ENCODE measurements at regions not wholly inside any gene's neighbourhood (a gene's known extent, or its start where the extent isn't known, plus 50 kb on each side); places are given as distances from the start of the nearest gene placed in this dataset.

GRCh38 chr7:113715981-113716856 is 202.6 kb downstream of the PPP1R3A start:
- no peak for DNase-seq (ENCODE audit: low read depth in 1 of 2, low spot score in 2 of 2)

GRCh38 chr7:113715262-113715661 is 203.5 kb downstream of the PPP1R3A start:
- no peak overlapping the region for H3K27ac ChIP-seq
- DNase-seq (ENCODE audit: low read depth in 1 of 2, low spot score in 2 of 2): no peak
- H3K4me1 ChIP-seq (replicated peaks): no peaks in the 10 kb centered on the region
- no peaks in the 10 kb centered on the region for H3K36me3 ChIP-seq
- H3K27me3 ChIP-seq (replicated peaks): no peaks in the 10 kb centered on the region
- H3K9me3 ChIP-seq (replicated peaks): no peaks in the 10 kb centered on the region
- no peak overlapping the region for H3K4me3 ChIP-seq

More at GRCh38 chr7:113715981-113716856, 202.6 kb downstream of the PPP1R3A start:
- Histone ChIP-seq H3K9me3 (replicated peaks) (no peaks in the 10 kb centered on the region), H3K27me3 (replicated peaks) (no peaks in the 10 kb centered on the region), H3K4me3 (no peak overlapping the region), H3K27ac (no peak overlapping the region), H3K4me1 (replicated peaks) (no peaks in the 10 kb centered on the region), H3K36me3 (no peaks in the 10 kb centered on the region)

- H3K9me3 ChIP-seq (replicated peaks): no peaks in the 10 kb centered on the region
- no peaks in the 10 kb centered on the region for H3K27me3 ChIP-seq (replicated peaks)
- H3K36me3 ChIP-seq: no peaks in the 10 kb centered on the region
- peak; percentile 27 to 43 for DNase-seq (ENCODE audit: low read depth in 1 of 2, low spot score in 2 of 2)
- no peaks in the 10 kb centered on the region for H3K4me1 ChIP-seq (replicated peaks)
- no peak overlapping the region for H3K4me3 ChIP-seq
- no peak overlapping the region for H3K27ac ChIP-seq
Observed at GRCh38 chr7:113710310-113711096, 208.3 kb downstream of the PPP1R3A start.

- Histone ChIP-seq H3K27me3 (replicated peaks) (no peaks in the 10 kb centered on the region), H3K9me3 (replicated peaks) (no peaks in the 10 kb centered on the region), H3K36me3 (no peaks in the 10 kb centered on the region), H3K4me3 (no peak overlapping the region), H3K27ac (no peak overlapping the region), H3K4me1 (replicated peaks) (no peaks in the 10 kb centered on the region)
- no peak for DNase-seq (ENCODE audit: low read depth in 1 of 2, low spot score in 2 of 2)
Observed at GRCh38 chr7:113705439-113705838, 213.4 kb downstream of the PPP1R3A start.

GRCh38 chr7:113698556-113699220 is 220.1 kb downstream of the PPP1R3A start:
- no peaks in the 10 kb centered on the region for H3K4me1 ChIP-seq (replicated peaks)
- H3K9me3 ChIP-seq (replicated peaks): no peaks in the 10 kb centered on the region
- no peaks in the 10 kb centered on the region for H3K36me3 ChIP-seq
- H3K27me3 ChIP-seq (replicated peaks): no peaks in the 10 kb centered on the region; the same call in 1 of the 2 replicates
- no peak overlapping the region for H3K27ac ChIP-seq
- H3K4me3 ChIP-seq: no peak overlapping the region
- peak in 1 of 2 experiments; percentile 7 for DNase-seq (ENCODE audit: low read depth in 1 of 2, low spot score in 2 of 2)

- no peak overlapping the region for H3K27ac ChIP-seq
- H3K4me3 ChIP-seq: no peak overlapping the region
- H3K4me1 ChIP-seq (replicated peaks): no peaks in the 10 kb centered on the region
- no peaks in the 10 kb centered on the region for H3K9me3 ChIP-seq (replicated peaks)
- H3K36me3 ChIP-seq: no peaks in the 10 kb centered on the region
- DNase-seq (ENCODE audit: low read depth in 1 of 2, low spot score in 2 of 2): no peak
- no peaks in the 10 kb centered on the region for H3K27me3 ChIP-seq (replicated peaks)
Observed at GRCh38 chr7:113694149-113694548, 224.7 kb downstream of the PPP1R3A start.

- no peak overlapping the region for H3K27ac ChIP-seq
- no peaks in the 10 kb centered on the region for H3K36me3 ChIP-seq
- H3K4me3 ChIP-seq: no peak overlapping the region
- H3K27me3 ChIP-seq (replicated peaks): no peaks in the 10 kb centered on the region
- no peaks in the 10 kb centered on the region for H3K9me3 ChIP-seq (replicated peaks)
- no peaks in the 10 kb centered on the region for H3K4me1 ChIP-seq (replicated peaks)
- DNase-seq (ENCODE audit: low read depth in 1 of 2, low spot score in 2 of 2): no peak
Observed at GRCh38 chr7:113684165-113684564, 234.6 kb downstream of the PPP1R3A start.

- H3K27me3 ChIP-seq (replicated peaks): no peaks in the 10 kb centered on the region
- no peaks in the 10 kb centered on the region for H3K36me3 ChIP-seq
- no peak for DNase-seq (ENCODE audit: low read depth in 1 of 2, low spot score in 2 of 2)
- no peak overlapping the region for H3K27ac ChIP-seq
- H3K9me3 ChIP-seq (replicated peaks): no peaks in the 10 kb centered on the region
- H3K4me1 ChIP-seq (replicated peaks): no peaks in the 10 kb centered on the region
- H3K4me3 ChIP-seq: no peak overlapping the region
Observed at GRCh38 chr7:113677811-113678210, 241.0 kb downstream of the PPP1R3A start.

- H3K27me3 ChIP-seq (replicated peaks): no peaks in the 10 kb centered on the region
- H3K36me3 ChIP-seq: no peaks in the 10 kb centered on the region
- no peak overlapping the region for H3K27ac ChIP-seq
- DNase-seq (ENCODE audit: low read depth in 1 of 2, low spot score in 2 of 2): no peak
- no peak overlapping the region for H3K4me3 ChIP-seq
- H3K4me1 ChIP-seq (replicated peaks): no peaks in the 10 kb centered on the region
- H3K9me3 ChIP-seq (replicated peaks): no peaks in the 10 kb centered on the region
Observed at GRCh38 chr7:113664867-113665266, 253.9 kb downstream of the PPP1R3A start.

GRCh38 chr7:113659416-113659815 is 259.4 kb downstream of the PPP1R3A start:
- H3K36me3 ChIP-seq: no peaks in the 10 kb centered on the region
- H3K4me1 ChIP-seq (replicated peaks): no peaks in the 10 kb centered on the region
- no peaks in the 10 kb centered on the region for H3K9me3 ChIP-seq (replicated peaks)
- no peaks in the 10 kb centered on the region for H3K27me3 ChIP-seq (replicated peaks)
- no peak overlapping the region for H3K4me3 ChIP-seq
- H3K27ac ChIP-seq: no peak overlapping the region
- no peak for DNase-seq (ENCODE audit: low read depth in 1 of 2, low spot score in 2 of 2)

- no peaks in the 10 kb centered on the region for H3K27me3 ChIP-seq (replicated peaks)
- no peaks in the 10 kb centered on the region for H3K36me3 ChIP-seq
- no peaks in the 10 kb centered on the region for H3K4me1 ChIP-seq (replicated peaks)
- no peak for DNase-seq (ENCODE audit: low read depth in 1 of 2, low spot score in 2 of 2)
- H3K4me3 ChIP-seq: no peak overlapping the region
- no peaks in the 10 kb centered on the region for H3K9me3 ChIP-seq (replicated peaks)
- no peak overlapping the region for H3K27ac ChIP-seq
Observed at GRCh38 chr7:113657603-113658002, 261.2 kb downstream of the PPP1R3A start.

GRCh38 chr7:113652501-113652900 is 266.3 kb downstream of the PPP1R3A start:
- H3K27ac ChIP-seq: no peak overlapping the region
- no peak for DNase-seq (ENCODE audit: low read depth in 1 of 2, low spot score in 2 of 2)
- H3K27me3 ChIP-seq (replicated peaks): no peaks in the 10 kb centered on the region
- no peak overlapping the region for H3K4me3 ChIP-seq
- no peaks in the 10 kb centered on the region for H3K36me3 ChIP-seq
- no peaks in the 10 kb centered on the region for H3K9me3 ChIP-seq (replicated peaks)
- no peaks in the 10 kb centered on the region for H3K4me1 ChIP-seq (replicated peaks)

GRCh38 chr7:113649556-113649955 is 269.3 kb downstream of the PPP1R3A start:
- DNase-seq (ENCODE audit: low read depth in 1 of 2, low spot score in 2 of 2): no peak
- no peak overlapping the region for H3K4me3 ChIP-seq
- H3K4me1 ChIP-seq (replicated peaks): no peaks in the 10 kb centered on the region
- H3K36me3 ChIP-seq: no peaks in the 10 kb centered on the region
- H3K27me3 ChIP-seq (replicated peaks): no peaks in the 10 kb centered on the region
- H3K27ac ChIP-seq: no peak overlapping the region
- H3K9me3 ChIP-seq (replicated peaks): no peaks in the 10 kb centered on the region

- Histone ChIP-seq H3K36me3 (no peaks in the 10 kb centered on the region), H3K27ac (no peak overlapping the region), H3K27me3 (replicated peaks) (no peaks in the 10 kb centered on the region), H3K4me3 (no peak overlapping the region), H3K9me3 (replicated peaks) (no peaks in the 10 kb centered on the region), H3K4me1 (replicated peaks) (no peaks in the 10 kb centered on the region)
- no peak for DNase-seq (ENCODE audit: low read depth in 1 of 2, low spot score in 2 of 2)
Observed at GRCh38 chr7:113639221-113639620, 279.6 kb downstream of the PPP1R3A start.

Measured in SJSA1 (cell line).